ENCODE measurements at regions not wholly inside any gene's neighbourhood (a gene's known extent, or its start where the extent isn't known, plus 50 kb on each side); places are given as distances from the start of the nearest gene placed in this dataset.
"Not testable (repeated sequence)": the region's sequence is repeated elsewhere in the genome, so short reads cannot be mapped to it uniquely, and the experiment has no call there.

GRCh38 chrX:40788698-40789097, 53.4 kb upstream of the MED14 start:
- DNase-seq (ENCODE audit: low read depth): not testable (repeated sequence)

GRCh38 chrX:40792433-40792832, 57.1 kb upstream of the MED14 start:
- DNase-seq (ENCODE audit: low read depth): no peak

GRCh38 chrX:40794829-40795130, 59.4 kb upstream of the MED14 start:
- DNase-seq (ENCODE audit: low read depth): not testable (repeated sequence)

- DNase-seq (ENCODE audit: low read depth): not testable (repeated sequence)
Observed at GRCh38 chrX:40799745-40800144, 64.4 kb upstream of the MED14 start.

- DNase-seq (ENCODE audit: low read depth): no peak
Observed at GRCh38 chrX:40805404-40805803, 70.1 kb upstream of the MED14 start.

- DNase-seq (ENCODE audit: low read depth): no peak
Observed at GRCh38 chrX:40806513-40807220, 71.3 kb upstream of the MED14 start.

GRCh38 chrX:40807384-40807783, 72.0 kb upstream of the MED14 start:
- no peak for DNase-seq (ENCODE audit: low read depth)

GRCh38 chrX:40808203-40808602, 72.9 kb upstream of the MED14 start:
- no peak for DNase-seq (ENCODE audit: low read depth)

GRCh38 chrX:40809210-40809609, 73.9 kb upstream of the MED14 start:
- DNase-seq (ENCODE audit: low read depth): no peak

- not testable (repeated sequence) for DNase-seq (ENCODE audit: low read depth)
Observed at GRCh38 chrX:40815045-40815444, 79.7 kb upstream of the MED14 start.

- no peak for DNase-seq (ENCODE audit: low read depth)
Observed at GRCh38 chrX:40816906-40817305, 81.6 kb upstream of the MED14 start.

- DNase-seq (ENCODE audit: low read depth): no peak
Observed at GRCh38 chrX:40818236-40818635, 82.9 kb upstream of the MED14 start.

- no peak for DNase-seq (ENCODE audit: low read depth)
Observed at GRCh38 chrX:40821780-40822179, 86.4 kb upstream of the MED14 start.

GRCh38 chrX:40827331-40827730, 92.0 kb upstream of the MED14 start:
- DNase-seq (ENCODE audit: low read depth): no peak

- no peak for DNase-seq (ENCODE audit: low read depth)
Observed at GRCh38 chrX:40831750-40832149, 96.4 kb upstream of the MED14 start.

- DNase-seq (ENCODE audit: low read depth): no peak
Observed at GRCh38 chrX:40832723-40833122, 97.4 kb upstream of the MED14 start.

GRCh38 chrX:40834225-40834624, 98.9 kb upstream of the MED14 start:
- no peak for DNase-seq (ENCODE audit: low read depth)

- no peak for DNase-seq (ENCODE audit: low read depth)
Observed at GRCh38 chrX:40835526-40835925, 100.2 kb upstream of the MED14 start.

GRCh38 chrX:40843643-40844042, 108.3 kb upstream of the MED14 start:
- no peak for DNase-seq (ENCODE audit: low read depth)

GRCh38 chrX:40844471-40844870, 109.1 kb upstream of the MED14 start:
- DNase-seq (ENCODE audit: low read depth): no peak

GRCh38 chrX:40845331-40845911, 110.1 kb upstream of the MED14 start:
- DNase-seq (ENCODE audit: low read depth): no peak

- DNase-seq (ENCODE audit: low read depth): no peak
Observed at GRCh38 chrX:40849906-40850823, 114.8 kb upstream of the MED14 start.

GRCh38 chrX:40852586-40852985, 117.2 kb upstream of the MED14 start:
- no peak for DNase-seq (ENCODE audit: low read depth)

Measured in activated T-cell treated with anti-CD3 and anti-CD28 coated beads for 48 hours (primary cell).